Bronchial epithelial cell (primary cell): ENCODE measurements at regions not wholly inside any gene's neighbourhood (a gene's known extent, or its start where the extent isn't known, plus 50 kb on each side); places are given as distances from the start of the nearest gene placed in this dataset.

Experiments used
- DNase-seq: peaks from one replicate; pipeline ENCODE4 v3.0.0-alpha.2; 2010; ENCODE audit warnings: low read depth
- FAIRE-seq: peaks from 2 replicates; lab custom pipeline; 2011; peaks lifted over from hg19 to GRCh38; lab: Jason Lieb, UNC
- H3K27me3 ChIP-seq: 2 replicates; pipeline ENCODE4 v1.5.1; 2011; ENCODE audit warnings: low read length; ENCODE audit not compliant: control insufficient read depth, insufficient read depth
- H3K36me3 ChIP-seq: 2 replicates; pipeline ENCODE4 v1.5.1; 2011; ENCODE audit warnings: low read length; ENCODE audit not compliant: control insufficient read depth, insufficient read depth
- H3K4me3 ChIP-seq: 2 replicates; pipeline ENCODE4 v1.5.1; 2011; ENCODE audit warnings: mild to moderate bottlenecking, low read depth, low read length, control low read depth
- TF ChIP-seq, protein P1 (sequence below): IDR thresholded peaks from 2 replicates; pipeline ENCODE4 v1.5.1; 2011; ENCODE audit warnings: mild to moderate bottlenecking, moderate library complexity, low read length, control low read depth, inconsistent platforms; ENCODE audit not compliant: insufficient read depth, severe bottlenecking

DNA sequence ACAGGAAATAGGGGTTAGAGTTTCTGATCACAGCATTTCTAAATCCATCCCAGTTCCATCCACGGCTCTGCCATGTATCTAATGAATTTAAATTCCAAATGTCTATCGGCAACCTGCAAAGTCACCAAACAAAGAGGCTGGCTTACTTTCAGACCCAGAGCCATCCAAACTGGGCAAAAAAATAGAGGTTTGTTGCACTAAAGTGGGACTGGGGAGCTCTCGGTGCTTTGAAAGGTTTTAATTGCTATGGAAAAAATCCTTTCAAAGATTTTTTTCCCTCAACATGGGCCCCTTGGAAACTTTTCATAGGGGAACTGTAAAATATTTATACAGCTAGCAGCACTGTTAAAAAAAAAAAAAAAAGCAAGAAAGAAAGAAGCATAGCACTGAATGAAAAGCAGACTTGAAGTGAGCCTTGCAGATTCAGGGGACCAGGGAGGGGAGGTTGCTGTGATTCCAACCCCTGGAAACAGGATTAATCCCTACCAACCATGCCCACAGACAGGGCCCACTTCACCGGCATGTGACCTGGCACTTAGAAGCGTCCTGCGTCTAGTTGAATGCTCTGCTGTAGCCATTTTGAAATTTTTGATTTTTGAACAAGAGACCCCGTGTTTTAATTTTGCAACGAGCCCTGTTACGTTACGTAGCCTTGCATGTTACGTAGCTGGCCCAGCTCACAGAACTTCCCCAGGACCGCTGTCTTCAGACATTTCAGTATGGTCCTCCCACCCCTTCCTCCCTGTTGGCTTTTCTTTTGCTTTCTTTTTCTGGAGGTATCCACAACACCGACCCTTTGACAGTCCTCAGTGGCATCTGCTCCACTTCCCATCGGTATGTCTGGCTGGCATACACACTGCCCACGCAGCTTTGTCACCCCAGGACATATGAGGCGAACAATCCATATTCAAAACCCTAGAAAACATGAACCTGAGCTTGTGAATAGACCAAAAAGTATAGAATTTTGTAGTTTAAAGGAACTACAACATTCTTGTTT is 105.3 kb upstream of the NFIB start:
- FAIRE-seq: no peak
- H3K36me3 ChIP-seq: no peaks in the 10 kb centered on the region
- H3K4me3 ChIP-seq: no peak overlapping the region
- TF ChIP-seq, protein P1, sequence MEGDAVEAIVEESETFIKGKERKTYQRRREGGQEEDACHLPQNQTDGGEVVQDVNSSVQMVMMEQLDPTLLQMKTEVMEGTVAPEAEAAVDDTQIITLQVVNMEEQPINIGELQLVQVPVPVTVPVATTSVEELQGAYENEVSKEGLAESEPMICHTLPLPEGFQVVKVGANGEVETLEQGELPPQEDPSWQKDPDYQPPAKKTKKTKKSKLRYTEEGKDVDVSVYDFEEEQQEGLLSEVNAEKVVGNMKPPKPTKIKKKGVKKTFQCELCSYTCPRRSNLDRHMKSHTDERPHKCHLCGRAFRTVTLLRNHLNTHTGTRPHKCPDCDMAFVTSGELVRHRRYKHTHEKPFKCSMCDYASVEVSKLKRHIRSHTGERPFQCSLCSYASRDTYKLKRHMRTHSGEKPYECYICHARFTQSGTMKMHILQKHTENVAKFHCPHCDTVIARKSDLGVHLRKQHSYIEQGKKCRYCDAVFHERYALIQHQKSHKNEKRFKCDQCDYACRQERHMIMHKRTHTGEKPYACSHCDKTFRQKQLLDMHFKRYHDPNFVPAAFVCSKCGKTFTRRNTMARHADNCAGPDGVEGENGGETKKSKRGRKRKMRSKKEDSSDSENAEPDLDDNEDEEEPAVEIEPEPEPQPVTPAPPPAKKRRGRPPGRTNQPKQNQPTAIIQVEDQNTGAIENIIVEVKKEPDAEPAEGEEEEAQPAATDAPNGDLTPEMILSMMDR: no peak
- H3K27me3 ChIP-seq: no peaks in the 10 kb centered on the region
- no peak for DNase-seq

DNA sequence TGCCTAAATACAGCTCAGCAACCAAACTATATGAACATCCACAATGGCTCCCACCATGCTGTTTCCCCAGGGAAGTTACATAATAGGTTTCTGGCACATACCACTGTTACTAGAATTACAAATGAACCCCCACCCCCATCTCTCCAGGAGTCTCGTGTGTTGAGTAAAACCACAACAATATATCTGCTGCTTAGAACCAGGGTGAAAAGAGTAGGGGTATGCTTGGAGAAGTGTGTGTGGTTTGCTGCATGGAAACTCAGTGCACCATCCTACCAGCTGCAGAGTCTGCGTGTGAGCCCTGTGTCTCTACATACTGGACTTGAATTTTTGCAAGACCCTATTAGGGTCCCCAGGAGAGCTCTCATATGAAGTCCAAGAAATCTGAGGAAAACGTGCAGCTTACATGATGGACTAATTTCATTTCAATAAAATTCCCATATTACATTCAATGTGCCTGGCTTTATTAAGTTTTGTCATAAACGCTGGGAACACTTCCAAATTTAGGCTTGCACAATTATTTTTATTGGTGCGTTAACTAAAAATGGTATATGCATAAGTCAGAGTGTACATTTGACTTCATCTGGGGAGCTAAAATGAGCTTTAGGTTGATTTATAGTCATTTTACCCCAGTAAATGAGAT is 104.5 kb upstream of the NFIB start:
- DNase-seq (no peak), FAIRE-seq (no peak)
- Histone ChIP-seq H3K27me3 (no peaks in the 10 kb centered on the region), H3K36me3 (no peaks in the 10 kb centered on the region), H3K4me3 (no peak overlapping the region)
- TF ChIP-seq, protein P1: no peak

DNA sequence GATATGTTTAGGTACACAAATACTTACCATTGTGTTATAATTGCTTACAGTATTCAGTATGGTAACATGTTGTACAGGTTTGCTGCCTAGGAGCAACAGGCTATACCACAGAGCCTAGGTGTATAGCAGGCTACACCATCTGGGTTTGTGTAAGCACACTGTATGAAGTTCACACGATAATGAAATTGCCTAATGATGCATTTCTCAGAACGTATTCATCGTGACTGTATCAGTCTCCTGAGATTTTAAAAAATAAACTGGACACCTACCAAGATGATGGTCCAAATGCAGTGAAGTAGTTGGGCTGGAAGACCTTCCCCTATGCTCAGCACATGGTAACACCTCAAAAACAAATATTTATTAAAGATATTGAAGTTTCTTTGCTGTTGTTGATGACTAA is 103.3 kb upstream of the NFIB start:
- FAIRE-seq (no peak), DNase-seq (peak; percentile 12)
- no peaks in the 10 kb centered on the region for H3K36me3 ChIP-seq
- TF ChIP-seq, protein P1: no peak
- H3K4me3 ChIP-seq: no peak overlapping the region
- no peaks in the 10 kb centered on the region for H3K27me3 ChIP-seq

DNA sequence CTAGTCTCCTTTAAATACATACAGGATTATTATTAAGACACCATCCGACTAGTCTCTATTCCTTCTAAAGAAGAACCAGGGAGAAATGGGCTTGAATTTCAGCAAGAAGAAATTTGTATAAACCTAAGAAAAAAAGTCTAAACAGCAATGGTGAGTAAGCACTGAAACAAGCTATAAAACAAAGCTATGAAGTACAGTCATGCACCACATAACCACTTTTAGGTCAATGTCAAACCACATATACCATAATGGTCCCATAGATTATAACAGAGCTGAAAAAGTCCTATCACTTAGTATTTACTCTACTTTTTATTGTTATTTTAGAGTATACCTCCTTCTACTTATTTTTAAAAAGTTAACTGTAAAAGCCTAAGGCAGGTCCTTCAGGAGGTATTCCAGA is 102.0 kb upstream of the NFIB start:
- no peaks in the 10 kb centered on the region for H3K27me3 ChIP-seq
- no peak for FAIRE-seq
- TF ChIP-seq, protein P1: no peak

DNA sequence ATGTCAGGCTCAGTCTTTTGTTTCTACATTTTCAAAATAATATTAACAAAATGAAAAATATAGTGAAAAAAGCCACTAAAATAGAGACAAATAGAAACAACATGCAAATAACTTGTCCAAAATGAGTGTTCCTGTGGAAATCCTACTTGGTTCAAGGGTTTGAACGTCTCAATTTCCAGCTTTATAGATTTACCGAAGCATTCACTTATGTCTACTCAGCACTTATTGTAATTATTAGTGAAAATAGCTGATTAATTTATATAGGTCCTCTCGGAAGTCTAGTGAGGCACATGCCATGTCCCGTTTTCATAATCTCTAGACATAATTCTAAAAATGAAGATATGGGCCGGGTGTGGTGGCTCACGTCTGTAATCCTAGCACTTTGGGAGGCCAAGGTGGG is 99.9 kb upstream of the NFIB start:
- Histone ChIP-seq H3K36me3 (no peaks in the 10 kb centered on the region), H3K27me3 (no peaks in the 10 kb centered on the region), H3K4me3 (no peak overlapping the region)
- FAIRE-seq (no peak), DNase-seq (no peak)
- TF ChIP-seq, protein P1: no peak

More for the DNA sequence above, 102.0 kb upstream of the NFIB start:
- Histone ChIP-seq H3K4me3 (no peak overlapping the region), H3K36me3 (no peaks in the 10 kb centered on the region)
- DNase-seq: peak; percentile 43
